ENCODE measurements at regions not wholly inside any gene's neighbourhood (a gene's known extent, or its start where the extent isn't known, plus 50 kb on each side); places are given as distances from the start of the nearest gene placed in this dataset.

- TF ChIP-seq CTCF (IDR thresholded peaks at IDR 0.05): no peak
Observed at GRCh38 chr9:75440914-75441313, 352.6 kb downstream of the OSTF1 start.

- no peak for TF ChIP-seq CTCF (IDR thresholded peaks at IDR 0.05)
Observed at GRCh38 chr9:75445144-75445543, 356.8 kb downstream of the OSTF1 start.

GRCh38 chr9:75447281-75447680, 359.0 kb downstream of the OSTF1 start:
- no peak for TF ChIP-seq CTCF (IDR thresholded peaks at IDR 0.05)

- TF ChIP-seq CTCF (IDR thresholded peaks at IDR 0.05): no peak
Observed at GRCh38 chr9:75448281-75448680, 360.0 kb downstream of the OSTF1 start.

GRCh38 chr9:75448955-75449354, 360.6 kb downstream of the OSTF1 start:
- no peak for TF ChIP-seq CTCF (IDR thresholded peaks at IDR 0.05)

GRCh38 chr9:75451045-75451444, 362.7 kb downstream of the OSTF1 start:
- no peak for TF ChIP-seq CTCF (IDR thresholded peaks at IDR 0.05)

- TF ChIP-seq CTCF (IDR thresholded peaks at IDR 0.05): no peak
Observed at GRCh38 chr9:75451505-75451904, 363.2 kb downstream of the OSTF1 start.

- TF ChIP-seq CTCF (IDR thresholded peaks at IDR 0.05): no peak
Observed at GRCh38 chr9:75452512-75452911, 364.2 kb downstream of the OSTF1 start.

Data from LNCAP (cell line).